MCF 10A (cell line): ENCODE measurements at regions not wholly inside any gene's neighbourhood (a gene's known extent, or its start where the extent isn't known, plus 50 kb on each side); places are given as distances from the start of the nearest gene placed in this dataset.

Experiments
- BruUV-seq: library from RNA; stranded (reverse); fragments of 400-500 nt; replicated peaks from 2 replicates; lab custom pipeline; 2021; lab: Mats Ljungman, UMichigan
- CTCF ChIA-PET: fragments of 300-600 bp; sonication (Branson Sonifier 250); formaldehyde crosslinking; extraction: SDS; loops from one replicate; lab custom pipeline; 2021; ENCODE audit warnings: antibody characterized with exemption, inconsistent platforms; lab: Yijun Ruan, JAX
- POLR2A ChIA-PET: fragments of 300-600, 350-650 bp; sonication (Branson Sonifier 250); formaldehyde crosslinking; extraction: SDS; loops from one replicate; lab custom pipeline; 2020; ENCODE audit warnings: antibody characterized with exemption, inconsistent platforms; lab: Yijun Ruan, JAX
- DNase-seq: peaks from one replicate; pipeline ENCODE4 v3.0.0-alpha.2; 2018; ENCODE audit not compliant: unreplicated experiment
- H3K27ac Mint-ChIP-seq: one replicate; pipeline ENCODE4 v1.8.0; 2022; ENCODE audit warnings: mild to moderate bottlenecking, low read depth, mixed read lengths; ENCODE audit not compliant: unreplicated experiment
- H3K27me3 Mint-ChIP-seq: one replicate; pipeline ENCODE4 v1.8.0; 2022; ENCODE audit warnings: mixed read lengths; ENCODE audit not compliant: insufficient read depth, unreplicated experiment
- H3K36me3 Mint-ChIP-seq: one replicate; pipeline ENCODE4 v1.8.0; 2022; ENCODE audit warnings: mild to moderate bottlenecking, moderate library complexity, mixed read lengths; ENCODE audit not compliant: insufficient read depth, unreplicated experiment
- H3K4me1 Mint-ChIP-seq: one replicate; pipeline ENCODE4 v1.8.0; 2022; ENCODE audit warnings: mixed read lengths; ENCODE audit not compliant: insufficient read depth, unreplicated experiment
- H3K4me3 Mint-ChIP-seq: one replicate; pipeline ENCODE4 v1.8.0; 2022; ENCODE audit warnings: mild to moderate bottlenecking, moderate library complexity, mixed read lengths; ENCODE audit not compliant: unreplicated experiment
- H3K9me3 Mint-ChIP-seq: one replicate; pipeline ENCODE4 v1.8.0; 2022; ENCODE audit warnings: mixed read lengths; ENCODE audit not compliant: unreplicated experiment
- CTCF ChIP-seq: fragments of 200-600 bp; IDR thresholded peaks from one replicate; pipeline ENCODE4 v1.8.0; 2022; ENCODE audit warnings: antibody characterized with exemption, mild to moderate bottlenecking; ENCODE audit not compliant: unreplicated experiment
- intact Hi-C: fragments of 100-400 bp; cut with micrococcal nuclease; formaldehyde crosslinking; loops from 2 replicates; pipeline ENCODE4 v1.14.1; 2022

- BruUV-seq = no TSS peak
- H3K27me3 Mint-ChIP-seq = no peaks in the 10 kb centered on the region
- peaks cover 14% of the 10 kb centered on the region for H3K4me1 Mint-ChIP-seq
- intact Hi-C loops = no loop called here
- no peak for TF ChIP-seq CTCF
- H3K4me3 Mint-ChIP-seq = no peak overlapping the region
- ChIA-PET POLR2A (no interaction called here), CTCF (no interaction called here)
- H3K9me3 Mint-ChIP-seq = no peaks in the 10 kb centered on the region
- H3K36me3 Mint-ChIP-seq = no peaks in the 10 kb centered on the region
- no peak overlapping the region for H3K27ac Mint-ChIP-seq
- no peak for DNase-seq
Observed at GRCh38 chr4:26226629-26227376, 94.0 kb upstream of the RBPJ start.

DNA sequence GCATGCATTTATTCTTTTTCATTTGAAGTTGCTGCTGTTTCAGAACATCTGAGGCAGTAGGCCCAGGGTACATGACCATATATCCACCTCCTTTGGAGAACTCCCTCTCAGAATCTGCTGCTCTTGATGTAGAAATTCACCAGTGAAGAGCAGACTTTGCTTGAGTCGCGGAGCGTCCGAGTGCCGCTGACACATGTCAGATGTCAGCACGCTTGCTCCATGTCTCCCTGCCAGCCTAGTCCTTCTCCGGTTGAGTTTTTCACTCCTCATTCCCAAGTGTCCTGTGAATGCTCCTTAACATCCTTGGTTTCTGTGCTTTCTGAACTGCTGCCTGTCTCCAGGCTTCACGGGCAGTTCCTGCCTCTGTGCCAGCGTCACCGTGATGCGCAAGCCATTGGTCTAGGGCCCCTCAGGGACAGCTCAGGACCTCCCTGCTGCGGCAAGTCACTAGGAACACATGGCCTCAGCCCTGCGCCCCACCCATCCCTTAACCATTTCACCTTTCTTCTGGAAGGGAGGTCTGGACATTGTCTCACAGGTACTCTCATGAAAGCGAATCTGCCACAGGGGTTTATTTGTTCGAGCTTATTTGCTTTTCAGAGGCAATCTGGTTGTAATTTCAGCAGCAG lies 93.1 kb upstream of the RBPJ start:
- no peaks in the 10 kb centered on the region for H3K9me3 Mint-ChIP-seq
- DNase-seq = no peak
- no peak for TF ChIP-seq CTCF
- H3K4me3 Mint-ChIP-seq = no peak overlapping the region
- CTCF ChIA-PET = no interaction called here
- H3K27me3 Mint-ChIP-seq = no peaks in the 10 kb centered on the region
- no peaks in the 10 kb centered on the region for H3K36me3 Mint-ChIP-seq
- peaks cover 6% of the 10 kb centered on the region for H3K4me1 Mint-ChIP-seq
- H3K27ac Mint-ChIP-seq = no peak overlapping the region
- BruUV-seq = no TSS peak
- intact Hi-C loops = no loop called here
- POLR2A ChIA-PET = no interaction called here

DNA sequence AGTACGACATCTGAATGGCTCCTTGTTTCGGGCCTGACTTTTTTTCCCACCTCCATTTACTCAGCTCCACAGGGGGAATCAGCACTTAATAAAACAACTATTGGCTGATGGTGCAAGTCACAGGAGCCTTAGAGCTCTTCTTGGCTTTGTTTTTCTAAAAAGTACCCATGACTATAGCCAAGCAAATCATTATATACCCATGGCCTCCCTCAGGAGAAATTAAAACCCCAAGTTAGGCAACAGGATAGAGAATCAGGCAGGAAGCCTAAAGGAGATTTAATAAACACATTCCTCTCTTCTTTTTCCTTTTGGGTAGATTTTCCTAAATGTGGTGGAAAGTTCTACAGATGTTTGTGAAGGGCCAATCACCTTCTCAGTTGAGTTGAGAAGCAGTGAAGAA lies 91.9 kb upstream of the RBPJ start:
- no peaks in the 10 kb centered on the region for H3K36me3 Mint-ChIP-seq

More for the DNA sequence above, 91.9 kb upstream of the RBPJ start:
- BruUV-seq = no TSS peak
- H3K27ac Mint-ChIP-seq = no peak overlapping the region
- CTCF ChIA-PET = interaction anchor here (0.6 kb wide), 1 partner anchor 72 kb away, joined by 4 read pairs; no protein-coding TSS in a partner anchor
- POLR2A ChIA-PET = interaction anchor here (1.1 kb wide), 1 partner anchor 102 kb away, joined by 4 read pairs; no protein-coding TSS in a partner anchor
- no peaks in the 10 kb centered on the region for H3K4me1 Mint-ChIP-seq
- H3K9me3 Mint-ChIP-seq = no peaks in the 10 kb centered on the region
- no peak overlapping the region for H3K4me3 Mint-ChIP-seq
- intact Hi-C loops = no loop called here
- TF ChIP-seq CTCF = no peak
- no peak for DNase-seq
- no peaks in the 10 kb centered on the region for H3K27me3 Mint-ChIP-seq
